ENCODE measurements at regions not wholly inside any gene's neighbourhood (a gene's known extent, or its start where the extent isn't known, plus 50 kb on each side); places are given as distances from the start of the nearest gene placed in this dataset.
A peak's percentile ranks its signal among the peaks of the same experiment; 100 is the strongest.

DNA sequence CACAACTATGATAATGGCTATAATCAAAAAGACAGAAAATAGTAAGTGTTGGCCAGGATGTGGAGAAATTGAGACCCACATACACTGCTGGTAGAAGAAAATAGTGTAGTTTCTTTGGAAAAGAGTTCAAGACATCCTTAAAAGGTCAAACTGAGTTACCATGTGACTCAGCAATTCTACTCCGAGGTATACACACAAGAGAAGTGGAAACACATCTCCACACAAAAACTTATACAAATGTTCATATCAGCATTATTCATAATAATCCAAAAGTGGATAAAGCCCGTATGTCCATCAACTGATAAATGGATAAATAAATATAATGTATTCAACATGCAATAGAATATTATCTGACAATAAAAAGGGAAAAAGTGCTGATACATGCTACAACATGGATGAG lies 532.2 kb downstream of the NR2F1-AS1 start:
- no peak for FAIRE-seq

DNA sequence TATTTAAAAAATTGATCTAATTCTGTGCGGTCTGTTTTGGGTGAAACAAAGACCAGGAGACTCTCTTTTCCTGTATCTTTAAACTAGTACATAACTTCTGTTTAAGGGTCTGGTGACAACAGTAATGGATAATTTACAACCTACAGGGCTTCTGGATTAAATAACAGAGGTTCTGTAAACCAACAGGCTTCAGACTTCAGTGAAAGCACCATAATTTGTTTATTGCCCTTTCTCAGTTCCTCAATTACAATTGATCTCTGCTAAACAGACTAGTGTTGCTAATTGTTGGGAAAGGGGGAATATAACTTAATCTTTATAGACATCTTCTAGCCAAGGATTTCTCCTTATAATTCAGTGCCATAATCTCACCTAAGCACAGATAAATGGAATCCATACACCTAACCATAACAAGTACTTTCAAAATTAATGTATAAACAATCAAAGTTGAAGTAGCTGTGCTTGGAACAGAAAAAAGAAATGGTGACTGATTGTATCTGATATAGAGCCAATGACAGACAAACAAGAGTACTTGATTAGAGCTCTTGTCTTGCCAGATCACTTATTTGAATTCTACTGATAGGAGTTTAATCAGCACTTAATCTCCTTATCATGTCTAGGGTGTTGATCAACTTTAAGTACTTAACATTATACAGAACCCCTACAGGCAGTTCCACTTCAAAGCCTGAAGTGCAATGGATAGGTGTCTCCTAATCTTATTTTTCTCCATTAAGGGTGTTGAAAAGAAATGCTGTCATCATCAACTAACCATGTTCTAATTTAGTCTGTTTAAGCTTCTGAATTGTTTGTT lies 536.0 kb downstream of the NR2F1-AS1 start:
- FAIRE-seq = no peak

DNA sequence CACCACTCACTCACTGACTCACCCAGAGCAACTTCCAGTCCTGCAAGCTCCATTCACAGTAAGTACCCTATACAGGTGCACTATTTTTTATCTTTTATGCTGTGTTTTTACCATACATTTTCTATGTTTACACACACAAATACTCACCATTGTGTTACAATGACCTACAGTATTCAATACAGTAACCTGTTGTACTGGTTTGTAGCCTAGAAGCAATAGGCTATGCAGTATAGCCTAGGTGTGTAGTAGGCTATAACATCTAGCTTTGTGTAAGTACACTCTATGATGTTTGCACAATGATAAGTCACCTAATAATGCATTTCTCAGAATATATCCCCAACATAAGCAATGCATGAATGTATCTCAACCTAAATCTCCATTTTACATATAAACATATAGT lies 541.1 kb downstream of the NR2F1-AS1 start:
- FAIRE-seq = no peak

DNA sequence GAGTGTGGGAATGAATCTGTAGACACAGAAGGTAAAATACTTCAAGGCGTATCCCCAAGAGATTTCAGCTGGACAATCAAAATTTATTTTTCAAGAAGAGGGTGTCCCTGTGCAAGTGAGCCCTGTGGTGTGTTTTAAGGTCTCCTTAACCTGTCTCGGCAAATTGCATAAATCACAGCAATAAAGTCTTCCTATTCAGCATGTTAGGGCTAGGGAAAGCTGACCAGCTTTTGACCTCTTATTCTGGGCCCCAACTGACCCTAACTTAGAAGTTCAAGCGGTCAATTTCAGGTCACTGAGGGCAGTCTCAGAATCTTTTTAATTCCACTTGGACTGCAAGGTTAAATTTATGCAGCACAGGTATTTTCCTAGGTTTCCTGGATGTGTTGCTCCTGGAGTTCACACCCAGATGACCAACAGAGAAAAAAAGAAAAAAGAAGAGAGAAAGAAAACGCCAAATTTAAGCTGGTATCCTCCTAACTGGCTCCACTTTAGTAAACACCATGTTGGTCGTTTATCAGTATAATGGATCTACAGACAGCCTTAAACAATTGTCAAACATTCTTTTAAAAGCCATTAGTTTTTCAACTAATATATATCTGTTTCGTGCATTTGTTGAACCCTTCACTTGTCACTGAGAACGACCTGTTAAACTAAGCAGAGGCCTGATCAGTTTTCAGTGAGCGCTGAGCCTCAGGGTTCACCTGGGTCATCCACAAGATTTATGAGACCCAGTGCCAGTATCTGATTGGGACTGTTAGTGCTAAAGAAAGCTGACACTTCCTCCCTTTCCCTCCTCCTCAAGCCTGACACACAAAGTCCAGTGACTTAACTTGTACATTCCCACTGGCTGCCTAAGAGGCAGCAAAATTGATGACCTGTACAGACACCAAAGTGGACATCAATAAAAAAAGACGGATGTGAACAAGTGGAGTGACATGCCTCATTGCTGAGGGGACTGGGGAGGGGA lies 546.1 kb downstream of the NR2F1-AS1 start:
- no peak for FAIRE-seq

DNA sequence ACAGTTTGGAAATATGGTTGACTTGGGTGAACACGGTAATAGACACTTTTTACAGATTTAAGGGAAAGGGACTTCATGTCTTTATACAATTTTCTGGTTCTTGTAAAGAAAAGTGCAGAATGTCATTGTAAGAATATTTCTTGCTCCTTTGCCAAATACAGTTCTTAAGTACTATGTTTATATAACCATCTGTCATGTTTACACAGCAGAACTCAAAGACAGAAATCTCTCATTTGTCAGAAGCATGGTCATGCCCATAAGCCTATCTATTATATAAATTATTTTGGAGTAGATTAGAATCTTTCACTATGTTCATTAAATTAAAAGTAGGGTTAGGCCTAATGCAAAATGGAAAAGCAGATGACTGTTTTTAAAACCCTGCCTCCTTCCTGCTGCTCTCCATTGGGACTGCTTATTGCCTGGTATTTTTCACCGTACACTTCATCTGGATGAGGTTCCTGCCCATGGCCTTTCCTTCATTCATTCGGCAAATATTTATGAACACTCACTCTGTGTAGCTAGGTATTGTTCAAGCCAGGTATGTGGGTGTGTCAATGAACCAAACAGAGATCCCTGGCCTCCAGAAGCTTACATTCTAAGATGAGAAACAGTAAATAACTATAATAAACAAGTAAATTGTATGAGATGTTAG lies 558.1 kb downstream of the NR2F1-AS1 start:
- no peak for FAIRE-seq

- FAIRE-seq = no peak
These were observed 558.8 kb downstream of the NR2F1-AS1 start for GRCh38 chr5:93022211-93022610.

DNA sequence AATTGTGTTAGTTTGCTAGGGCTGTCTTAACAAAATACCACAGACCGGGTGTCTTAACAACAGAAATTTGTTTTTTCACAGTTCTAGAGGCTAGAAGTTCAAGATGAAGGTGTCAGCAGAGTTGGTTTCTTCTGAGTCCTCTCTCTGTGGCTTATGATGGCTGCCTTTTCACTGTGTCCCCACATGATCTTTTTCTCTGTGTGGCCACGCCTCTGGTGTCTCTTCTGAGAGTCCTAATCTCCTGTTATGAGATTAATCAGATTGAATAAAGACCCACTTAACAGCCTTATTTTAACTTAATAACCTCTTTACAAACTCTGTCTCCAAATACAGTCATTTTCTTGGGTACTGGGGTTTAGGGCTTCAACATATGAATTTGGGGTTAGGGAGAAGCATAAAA lies 561.1 kb downstream of the NR2F1-AS1 start:
- FAIRE-seq = no peak

GRCh38 chr5:93018461-93018860 lies 562.6 kb downstream of the NR2F1-AS1 start:
- FAIRE-seq = no peak

- no peak for FAIRE-seq
These were observed 563.2 kb downstream of the NR2F1-AS1 start for GRCh38 chr5:93017849-93018248.

GRCh38 chr5:93017376-93017775 lies 563.6 kb downstream of the NR2F1-AS1 start:
- FAIRE-seq = no peak

DNA sequence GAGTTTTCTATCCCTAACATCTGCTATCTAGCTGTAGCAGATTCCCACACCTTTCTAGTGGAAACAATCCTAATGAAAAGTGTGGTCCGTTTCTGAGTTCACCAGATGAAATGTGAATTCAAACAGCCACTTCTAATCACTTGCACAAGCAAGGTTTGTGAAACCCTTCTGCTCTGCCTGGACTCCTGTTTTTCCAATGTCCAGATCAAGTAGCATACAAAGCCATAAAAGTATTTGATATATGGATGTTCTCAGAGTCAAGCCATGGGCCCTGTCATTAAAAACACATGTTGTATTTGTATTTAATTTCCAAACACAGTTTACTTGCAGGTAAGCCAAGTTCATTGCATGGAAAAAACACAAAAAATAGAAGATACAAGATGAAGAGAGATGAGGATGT lies 570.4 kb downstream of the NR2F1-AS1 start:
- FAIRE-seq = no peak

- FAIRE-seq = peak; percentile 19
These were observed 571.0 kb downstream of the NR2F1-AS1 start for GRCh38 chr5:93010037-93010436.

- FAIRE-seq = no peak
These were observed 572.4 kb downstream of the NR2F1-AS1 start for GRCh38 chr5:93008502-93009207.

DNA sequence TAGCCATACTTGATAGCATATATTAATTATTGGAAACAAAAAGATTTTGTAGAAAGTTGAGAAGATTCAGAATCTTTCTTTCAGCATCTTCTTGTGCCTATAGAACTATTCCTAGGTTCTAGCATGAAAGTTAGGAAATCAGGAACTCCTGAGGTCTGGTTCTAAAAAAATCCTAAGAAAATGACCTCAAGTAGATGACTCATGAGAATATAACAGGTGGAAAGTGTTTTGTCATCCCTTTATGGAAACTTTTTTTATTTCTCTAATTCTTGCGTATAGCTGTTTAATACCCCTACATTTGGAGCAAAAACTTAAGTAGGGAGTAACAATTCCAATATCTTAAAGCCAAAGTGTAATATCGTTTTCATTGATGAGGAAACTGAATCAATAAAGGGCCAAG lies 574.1 kb downstream of the NR2F1-AS1 start:
- FAIRE-seq = no peak

DNA sequence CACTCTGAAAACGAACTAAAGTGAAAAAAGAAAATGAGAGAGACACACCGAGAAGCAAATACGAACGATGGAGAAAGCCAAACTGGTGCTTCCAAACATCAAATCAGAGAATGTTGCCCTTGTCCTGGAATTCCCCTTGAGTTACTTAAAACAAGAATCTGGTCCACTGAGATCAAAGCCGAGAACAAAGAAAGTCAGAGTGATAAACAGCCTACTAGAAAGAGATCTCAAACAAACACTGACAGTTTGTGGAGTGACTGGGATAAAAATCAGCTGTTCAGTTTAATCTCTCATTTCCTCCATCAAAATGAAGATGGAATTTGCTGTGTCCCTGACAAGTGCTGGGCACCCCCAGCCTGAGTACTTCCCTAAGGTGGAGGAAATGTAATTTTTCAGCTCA lies 582.6 kb downstream of the NR2F1-AS1 start:
- FAIRE-seq = no peak

GRCh38 chr5:92994392-92994791 lies 586.6 kb downstream of the NR2F1-AS1 start:
- no peak for FAIRE-seq

DNA sequence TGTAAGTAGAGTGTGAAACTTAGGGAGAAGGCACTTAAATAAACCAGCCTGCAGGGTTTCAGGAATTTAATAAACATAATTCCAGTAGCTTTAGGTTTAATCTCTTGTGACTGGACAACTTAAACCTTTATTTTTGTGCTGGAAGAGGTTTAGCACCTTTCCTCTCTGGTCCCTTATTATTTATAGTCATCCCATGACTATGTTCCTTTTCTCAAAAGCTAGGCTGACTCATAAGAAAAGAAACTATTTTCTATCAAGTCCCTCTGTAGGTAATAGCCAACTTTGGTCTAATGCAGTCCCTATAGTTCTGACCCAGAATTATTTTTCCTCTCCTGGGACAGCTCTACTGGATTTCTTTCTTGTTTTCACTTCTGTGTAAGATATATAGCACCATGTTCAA lies 588.9 kb downstream of the NR2F1-AS1 start:
- FAIRE-seq = no peak

- FAIRE-seq = no peak
These were observed 589.4 kb downstream of the NR2F1-AS1 start for GRCh38 chr5:92991581-92992067.

- FAIRE-seq = no peak
These were observed 590.2 kb downstream of the NR2F1-AS1 start for GRCh38 chr5:92990771-92991170.

GRCh38 chr5:92981001-92981400 lies 600.0 kb downstream of the NR2F1-AS1 start:
- no peak for FAIRE-seq

DNA sequence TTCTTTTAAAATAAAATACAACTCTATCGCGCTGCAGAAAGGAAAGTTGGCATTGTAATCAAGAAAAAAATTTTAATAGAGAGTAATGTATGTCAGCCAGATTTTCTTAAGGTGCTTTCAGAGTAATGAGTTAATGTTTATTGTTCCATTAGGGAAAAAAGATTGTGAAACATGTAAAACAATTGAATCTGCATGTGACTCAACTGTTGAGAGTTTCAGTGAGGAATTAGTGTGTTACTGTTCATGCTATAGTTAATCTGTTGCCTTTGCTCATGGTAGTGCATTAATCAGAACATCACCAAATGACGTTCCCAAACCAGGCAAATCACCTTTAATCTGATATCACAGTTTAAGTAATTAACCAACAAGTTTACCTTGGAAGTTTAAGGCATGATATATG lies 600.5 kb downstream of the NR2F1-AS1 start:
- no peak for FAIRE-seq

- FAIRE-seq = no peak
These were observed 601.3 kb downstream of the NR2F1-AS1 start for GRCh38 chr5:92979716-92980115.
